ENCODE measurements at regions not wholly inside any gene's neighbourhood (a gene's known extent, or its start where the extent isn't known, plus 50 kb on each side); places are given as distances from the start of the nearest gene placed in this dataset.

- WGBS, 2 donors (ENCODE audit: low coverage in 1 of 2) = 51 to 74% methylated on average over 3 to 5 of the region's 5 CpGs
- DNase-seq = no peak
- Histone ChIP-seq H3K9me3 (no peaks in the 10 kb centered on the region), H3K4me1 (no peaks in the 10 kb centered on the region), H3K27ac (no peak overlapping the region), H3K36me3 (no peaks in the 10 kb centered on the region), H3K27me3 (no peaks in the 10 kb centered on the region), H3K4me3 (no peak overlapping the region)
- TF ChIP-seq EP300 (IDR thresholded peaks at IDR 0.05; ENCODE audit: low read depth) (no peak), CTCF (IDR thresholded peaks at IDR 0.05) (no peak), POLR2AphosphoS5 (IDR thresholded peaks at IDR 0.05) (no peak), POLR2A (IDR thresholded peaks at IDR 0.05) (no peak)
- intact Hi-C loops (cut with DNase I; ENCODE audit: low total_unique reads) (no loop called here), in situ Hi-C loops (cut with MboI; ENCODE audit: low pct_ligation_motif_present in 1 of 4, low pct_unique_long_range_greater_than_20kb in 1 of 4, low sequenced_read_pairs in 3 of 4) (loop anchor here in 2 of 4 donors (25.0 kb wide), 1 partner anchor 282 kb away; no protein-coding TSS in a partner anchor)
These were observed 166.9 kb upstream of the SALL4 start for GRCh38 chr20:51969191-51969590.

GRCh38 chr20:51968151-51968550 lies 165.8 kb upstream of the SALL4 start:
- no peak for DNase-seq
- Histone ChIP-seq H3K36me3 (no peaks in the 10 kb centered on the region), H3K27ac (no peak overlapping the region), H3K4me3 (no peak overlapping the region), H3K27me3 (no peaks in the 10 kb centered on the region), H3K9me3 (no peaks in the 10 kb centered on the region), H3K4me1 (no peaks in the 10 kb centered on the region)
- in situ Hi-C loops (cut with MboI; ENCODE audit: low pct_ligation_motif_present in 1 of 4, low pct_unique_long_range_greater_than_20kb in 1 of 4, low sequenced_read_pairs in 3 of 4) (loop anchor here in 2 of 4 donors (25.0 kb wide), 1 partner anchor 281 kb away; no protein-coding TSS in a partner anchor), intact Hi-C loops (cut with DNase I; ENCODE audit: low total_unique reads) (no loop called here)
- TF ChIP-seq POLR2AphosphoS5 (IDR thresholded peaks at IDR 0.05) (no peak), EP300 (IDR thresholded peaks at IDR 0.05; ENCODE audit: low read depth) (no peak), CTCF (IDR thresholded peaks at IDR 0.05) (no peak), POLR2A (IDR thresholded peaks at IDR 0.05) (no peak)
- 78 to 88% methylated on average over 3 to 4 of the region's 4 CpGs for WGBS, 2 donors (ENCODE audit: low coverage in 1 of 2)

- Histone ChIP-seq H3K27ac (no peak overlapping the region), H3K9me3 (no peaks in the 10 kb centered on the region), H3K36me3 (no peaks in the 10 kb centered on the region), H3K27me3 (no peaks in the 10 kb centered on the region), H3K4me1 (no peaks in the 10 kb centered on the region), H3K4me3 (no peak overlapping the region)
- intact Hi-C loops (cut with DNase I; ENCODE audit: low total_unique reads) = no loop called here
- in situ Hi-C loops (cut with MboI; ENCODE audit: low pct_ligation_motif_present in 1 of 4, low pct_unique_long_range_greater_than_20kb in 1 of 4, low sequenced_read_pairs in 3 of 4) = loop anchor here in 2 of 4 donors (25.0 kb wide), 1 partner anchor 279 kb away; no protein-coding TSS in a partner anchor
- DNase-seq = peak; percentile 41
- WGBS, 2 donors (ENCODE audit: low coverage in 1 of 2) = 42 to 52% methylated on average over 3 to 8 of the region's 8 CpGs
- TF ChIP-seq CTCF (IDR thresholded peaks at IDR 0.05) (peak; percentile 42 to 55 (median 48)), POLR2AphosphoS5 (IDR thresholded peaks at IDR 0.05) (no peak)
These were observed 164.1 kb upstream of the SALL4 start for GRCh38 chr20:51966296-51966971.

GRCh38 chr20:51961964-51962761 lies 159.8 kb upstream of the SALL4 start:
- Histone ChIP-seq H3K9me3 (no peaks in the 10 kb centered on the region), H3K36me3 (no peaks in the 10 kb centered on the region), H3K27ac (no peak overlapping the region), H3K4me3 (no peak overlapping the region), H3K4me1 (peaks cover 0 to 6% (median 0%) of the 10 kb centered on the region in 4 donors), H3K27me3 (no peaks in the 10 kb centered on the region)
- in situ Hi-C loops (cut with MboI; ENCODE audit: low pct_ligation_motif_present in 1 of 4, low pct_unique_long_range_greater_than_20kb in 1 of 4, low sequenced_read_pairs in 3 of 4) = loop anchor here in 2 of 4 donors (25.0 kb wide), 1 partner anchor 275 kb away; no protein-coding TSS in a partner anchor
- TF ChIP-seq POLR2A (IDR thresholded peaks at IDR 0.05) (no peak), POLR2AphosphoS5 (IDR thresholded peaks at IDR 0.05) (no peak), EP300 (IDR thresholded peaks at IDR 0.05; ENCODE audit: low read depth) (no peak), CTCF (IDR thresholded peaks at IDR 0.05) (no peak)
- 73 to 76% methylated on average over 9 to 11 of the region's 11 CpGs for WGBS, 2 donors (ENCODE audit: low coverage in 1 of 2)
- intact Hi-C loops (cut with DNase I; ENCODE audit: low total_unique reads) = no loop called here
- no peak for DNase-seq

Data from transverse colon (tissue), 4 donors.